NCI-H2029 (cell line): ENCODE measurements at regions not wholly inside any gene's neighbourhood (a gene's known extent, or its start where the extent isn't known, plus 50 kb on each side); places are given as distances from the start of the nearest gene placed in this dataset.

Experiments used
- DNase-seq: peaks from one replicate; lab custom pipeline; 2025; lab: John Stamatoyannopoulos, UW

DNA sequence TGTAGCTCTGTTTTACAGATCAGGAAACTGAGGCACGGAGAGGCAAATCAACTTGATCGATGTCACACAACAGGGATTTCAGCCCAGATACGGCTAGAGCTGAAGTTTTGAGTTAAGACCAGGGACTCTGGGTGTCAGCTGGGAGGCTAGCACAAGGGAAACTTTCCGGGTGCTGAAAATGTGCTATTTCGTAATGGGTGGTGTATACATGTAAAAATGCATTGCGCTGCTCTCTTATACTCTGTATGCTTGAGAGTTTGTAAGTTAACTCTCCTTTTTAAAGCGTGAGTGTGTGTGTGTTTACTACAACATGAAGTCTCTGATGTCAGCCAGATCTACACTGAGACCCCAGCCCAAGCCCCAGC, 227.6 kb downstream of the MN1 start:
- no peak for DNase-seq

- no peak for DNase-seq
These were observed 226.9 kb downstream of the MN1 start for GRCh38 chr22:27574651-27575050.

DNA sequence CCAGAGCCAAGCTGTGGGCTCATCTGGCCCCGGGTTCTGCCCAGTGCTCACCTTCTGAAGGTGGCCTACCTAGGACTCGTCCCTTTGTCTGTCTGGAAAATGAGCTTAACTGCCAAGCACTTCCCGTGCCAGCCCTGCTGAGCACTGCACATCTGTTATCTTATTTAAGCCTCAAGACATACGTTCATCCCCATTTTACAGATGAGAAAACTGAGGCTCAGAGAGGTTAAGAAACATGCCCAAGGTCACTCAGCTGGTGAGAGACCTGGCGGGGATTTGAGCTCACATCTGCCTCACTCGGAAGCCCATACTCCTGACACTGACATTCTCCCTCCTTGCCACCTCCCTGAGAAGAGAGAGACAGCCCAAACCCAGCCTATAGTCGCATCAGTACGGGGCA, 226.2 kb downstream of the MN1 start:
- no peak for DNase-seq

DNA sequence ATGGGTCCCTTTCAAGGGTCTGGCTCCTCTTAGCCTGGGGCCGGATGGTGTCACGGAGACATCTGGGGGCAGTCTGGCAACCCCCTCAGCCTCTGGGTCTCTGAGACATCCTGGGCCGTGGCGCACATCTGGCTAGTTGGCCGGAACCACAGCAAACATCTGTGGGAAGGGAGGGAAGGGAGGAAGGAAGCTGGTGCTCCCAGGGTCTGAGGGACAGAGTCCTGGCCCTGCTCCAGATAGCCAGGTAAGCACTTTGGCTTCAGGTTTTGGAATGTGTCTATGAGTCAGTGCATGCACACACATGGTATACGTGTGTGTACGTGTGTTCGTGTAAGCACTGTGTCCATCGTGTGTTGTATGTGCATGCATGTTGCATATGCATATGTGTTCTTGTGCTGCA, 225.1 kb downstream of the MN1 start:
- no peak for DNase-seq

DNA sequence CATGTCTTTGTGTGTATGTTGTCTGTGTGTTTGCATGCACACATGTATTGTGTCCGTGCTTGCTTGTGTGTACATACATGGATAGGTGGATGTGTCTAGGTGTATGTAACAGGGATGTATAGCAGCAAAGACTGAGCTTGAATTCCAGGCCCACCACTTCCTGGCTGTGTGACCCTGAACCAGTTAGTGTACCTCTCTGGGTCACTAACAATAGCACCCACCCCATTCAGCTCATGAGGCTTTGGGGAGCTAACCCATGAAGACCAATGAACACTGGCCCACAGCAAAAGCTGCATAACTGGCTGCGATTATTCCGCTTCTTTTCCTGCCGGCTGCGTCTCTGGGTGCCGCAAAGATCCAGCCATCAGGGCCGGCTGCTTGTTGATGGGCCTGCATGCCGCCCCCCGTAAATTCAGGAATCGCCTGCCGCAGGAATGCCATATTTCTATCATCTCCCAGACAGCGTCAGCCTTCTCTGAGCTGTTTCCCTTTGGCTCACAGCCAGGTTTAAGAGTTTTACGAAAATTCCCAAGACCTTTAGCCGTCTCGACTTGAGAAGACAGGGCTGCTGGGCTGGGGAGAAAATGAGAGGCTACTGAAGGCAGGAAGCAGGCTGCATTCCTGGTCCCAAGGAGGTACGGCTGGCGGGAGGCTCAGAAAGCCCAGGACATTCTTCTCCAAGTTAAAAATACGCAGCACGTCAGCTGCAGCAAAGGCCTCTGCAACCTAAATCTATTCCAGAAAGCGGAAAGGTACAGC, 224.6 kb downstream of the MN1 start:
- DNase-seq = no peak

DNA sequence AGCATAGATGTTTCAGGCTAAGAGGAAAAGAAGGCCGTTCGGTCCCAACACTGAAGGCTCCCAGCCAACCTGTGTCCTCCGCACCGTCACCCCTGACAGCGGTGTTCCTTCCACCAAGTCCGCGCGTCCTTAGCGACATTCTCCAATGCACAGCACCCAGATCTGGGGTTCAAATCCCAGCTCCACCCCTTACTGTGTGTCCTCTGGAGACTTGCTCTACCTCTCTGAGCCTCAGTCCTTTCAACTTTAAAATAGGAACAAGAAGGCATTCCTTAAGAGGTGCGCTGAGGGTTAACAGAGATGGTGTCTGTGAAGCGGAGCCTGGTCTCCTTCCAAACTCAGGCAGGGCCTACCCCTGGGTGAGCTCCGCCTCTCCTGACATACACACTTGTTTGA, 224.0 kb downstream of the MN1 start:
- DNase-seq = no peak

- no peak for DNase-seq
These were observed 222.5 kb downstream of the MN1 start for GRCh38 chr22:27578937-27579617.

DNA sequence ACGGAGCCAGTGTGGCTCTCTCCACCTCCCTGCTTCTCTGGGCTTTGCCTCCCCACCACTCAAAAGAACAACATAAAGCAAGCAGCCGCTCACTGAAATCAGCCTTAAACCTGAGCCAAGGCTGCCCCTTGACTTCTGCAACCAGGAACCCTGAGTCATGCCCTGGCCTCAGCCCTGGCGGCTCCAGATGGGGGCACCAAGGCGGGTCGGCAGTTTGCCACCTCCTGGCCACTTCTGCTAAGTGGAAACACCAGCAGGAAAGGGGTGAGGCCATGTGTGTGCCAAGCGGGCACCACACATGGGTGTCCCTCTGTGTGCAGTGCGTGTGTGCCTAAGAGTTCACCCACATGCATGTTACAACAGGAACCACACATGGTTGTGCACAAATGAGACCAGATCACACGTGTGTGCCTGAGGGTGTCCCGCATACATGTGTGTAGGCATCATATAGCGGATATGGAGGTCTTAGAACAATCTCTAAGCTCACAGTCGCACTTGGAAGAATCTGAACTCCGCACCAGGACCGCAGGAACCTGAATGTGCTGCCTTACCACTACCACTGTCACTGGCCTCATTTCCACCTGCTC, 221.2 kb downstream of the MN1 start:
- no peak for DNase-seq

- no peak for DNase-seq
These were observed 220.3 kb downstream of the MN1 start for GRCh38 chr22:27581236-27581635.

DNA sequence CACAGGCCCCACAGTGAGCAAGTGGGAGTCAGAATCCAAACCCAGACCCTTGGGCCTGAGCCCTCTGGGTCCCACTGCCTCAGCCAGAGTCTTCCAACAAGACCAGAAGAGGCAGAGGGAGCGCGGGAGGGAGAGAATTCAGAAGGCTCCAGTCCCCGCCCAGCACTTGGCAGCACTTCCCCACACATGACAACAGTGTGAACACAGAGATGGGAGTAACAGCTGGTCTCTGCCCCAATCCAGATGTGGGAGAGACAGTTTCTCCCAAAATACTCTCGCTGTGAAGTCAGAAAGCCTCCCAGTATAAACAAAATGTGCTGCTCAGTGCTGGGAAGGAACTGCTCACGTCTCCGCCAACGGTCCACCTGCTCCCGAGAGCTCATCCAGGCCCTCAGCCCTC, 219.9 kb downstream of the MN1 start:
- no peak for DNase-seq

DNA sequence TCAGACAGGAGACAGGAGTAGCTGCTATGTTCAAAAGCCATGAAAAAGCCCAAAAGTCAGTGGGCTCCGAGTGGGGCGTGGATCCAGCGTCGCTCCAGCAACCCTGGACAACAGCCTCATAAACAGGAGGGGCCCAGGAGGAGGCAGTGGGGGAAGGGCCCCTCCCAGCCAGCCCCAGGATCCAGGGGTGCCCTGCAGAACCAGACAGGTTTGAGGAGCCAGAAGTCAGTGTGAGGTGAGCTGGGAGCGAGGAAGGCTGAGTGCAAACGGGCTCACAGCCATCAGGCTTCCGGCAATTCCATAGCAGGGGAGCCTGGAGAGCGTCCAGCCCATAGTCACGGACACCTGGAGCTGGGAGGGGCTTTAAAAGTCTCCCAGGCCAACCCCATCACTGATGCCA, 217.7 kb downstream of the MN1 start:
- peak; percentile 17 for DNase-seq

DNA sequence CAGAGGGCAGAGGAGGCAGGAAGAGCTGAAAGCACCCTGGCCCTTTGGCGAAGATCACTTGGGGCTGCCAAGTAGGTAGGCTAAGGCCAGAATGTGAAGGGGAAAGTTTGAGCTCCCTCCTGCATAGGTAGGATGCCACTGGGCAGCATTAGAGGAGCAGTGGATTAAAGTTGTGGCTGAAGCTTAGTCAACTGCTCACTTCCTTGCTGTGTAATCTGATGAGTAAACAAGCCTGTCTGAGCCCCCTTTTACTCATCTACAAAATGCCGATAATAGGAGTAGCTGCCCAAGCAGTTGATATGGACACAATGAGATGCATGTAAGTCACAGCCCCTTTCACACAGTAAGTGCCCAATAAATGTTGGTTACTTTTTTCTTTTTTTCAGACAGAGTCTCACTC, 216.4 kb downstream of the MN1 start:
- DNase-seq = no peak

DNA sequence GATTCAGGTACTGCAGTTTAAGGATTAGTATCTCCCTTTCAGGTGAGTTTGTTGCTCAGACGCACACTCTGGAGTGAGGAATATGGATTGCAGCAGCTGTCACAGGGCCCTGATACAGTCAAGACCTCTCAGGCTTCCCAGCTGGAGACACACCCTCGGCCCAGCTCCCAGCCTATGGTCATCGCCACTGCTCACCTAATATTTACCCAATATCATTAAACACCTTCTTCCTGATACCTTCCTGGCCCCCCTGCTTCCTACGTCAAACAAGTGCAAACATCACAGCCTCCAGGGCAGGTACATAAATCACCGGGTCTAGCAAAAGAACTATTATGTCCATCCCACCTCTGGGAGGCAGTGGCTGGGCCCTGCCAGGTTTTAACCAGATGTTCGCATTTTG, 213.3 kb downstream of the MN1 start:
- DNase-seq = no peak

GRCh38 chr22:27588915-27589314, 212.6 kb downstream of the MN1 start:
- no peak for DNase-seq

- DNase-seq = no peak
These were observed 210.5 kb downstream of the MN1 start for GRCh38 chr22:27591060-27591459.

DNA sequence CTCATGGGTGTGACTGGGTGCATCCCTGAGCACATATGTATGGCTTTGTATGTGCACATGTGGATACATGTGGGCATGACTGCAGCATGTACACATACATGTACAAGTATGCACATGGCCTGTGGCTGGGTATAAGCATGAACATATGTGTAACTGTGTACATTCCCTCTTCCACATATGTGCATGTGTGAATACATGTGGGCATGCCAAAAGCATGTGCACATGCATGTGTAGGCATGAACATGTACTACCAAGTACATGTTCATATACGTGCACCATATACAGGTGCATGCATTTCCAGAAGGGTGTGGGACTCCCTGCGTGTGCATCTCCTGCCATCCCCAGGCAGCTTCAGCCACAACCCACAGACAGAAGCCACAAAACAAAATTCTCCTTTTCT, 208.2 kb downstream of the MN1 start:
- DNase-seq = no peak

- DNase-seq = no peak
These were observed 207.5 kb downstream of the MN1 start for GRCh38 chr22:27594020-27594419.

DNA sequence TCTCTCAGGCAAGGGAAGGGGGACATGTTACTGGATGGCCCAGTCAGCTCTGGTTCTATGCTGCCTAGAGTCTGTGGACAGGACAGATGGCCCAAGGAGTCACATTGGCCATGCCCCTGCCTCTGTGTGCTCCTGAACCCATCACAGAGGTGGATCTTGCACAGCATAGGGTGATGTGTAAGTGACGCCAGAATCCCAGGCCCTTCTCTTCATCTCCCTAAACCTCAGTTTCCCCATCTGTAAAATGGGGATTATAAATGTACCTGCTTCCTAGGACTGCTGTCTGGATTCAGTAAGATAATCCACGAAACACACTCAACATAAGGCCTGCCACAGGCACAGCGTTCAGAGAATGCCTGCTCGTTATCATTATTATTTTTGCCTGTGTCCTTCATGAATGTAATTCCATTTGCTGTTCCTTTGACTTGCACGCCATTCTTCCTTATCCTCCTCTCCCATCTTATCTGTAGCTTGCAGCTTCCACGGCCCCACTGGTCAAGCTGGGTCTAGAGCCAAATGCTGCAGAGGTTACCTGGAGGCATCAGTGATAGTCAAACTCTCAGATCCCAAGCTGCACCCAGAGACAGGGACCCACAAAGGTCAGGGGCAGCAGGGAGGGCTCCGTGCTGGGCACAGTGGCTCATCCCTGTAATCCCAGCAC, 207.0 kb downstream of the MN1 start:
- DNase-seq = no peak

- DNase-seq = no peak
These were observed 205.3 kb downstream of the MN1 start for GRCh38 chr22:27596133-27596870.

- peak; percentile 24 for DNase-seq
These were observed 203.7 kb downstream of the MN1 start for GRCh38 chr22:27597703-27598444.

GRCh38 chr22:27598792-27599191, 202.8 kb downstream of the MN1 start:
- no peak for DNase-seq

DNA sequence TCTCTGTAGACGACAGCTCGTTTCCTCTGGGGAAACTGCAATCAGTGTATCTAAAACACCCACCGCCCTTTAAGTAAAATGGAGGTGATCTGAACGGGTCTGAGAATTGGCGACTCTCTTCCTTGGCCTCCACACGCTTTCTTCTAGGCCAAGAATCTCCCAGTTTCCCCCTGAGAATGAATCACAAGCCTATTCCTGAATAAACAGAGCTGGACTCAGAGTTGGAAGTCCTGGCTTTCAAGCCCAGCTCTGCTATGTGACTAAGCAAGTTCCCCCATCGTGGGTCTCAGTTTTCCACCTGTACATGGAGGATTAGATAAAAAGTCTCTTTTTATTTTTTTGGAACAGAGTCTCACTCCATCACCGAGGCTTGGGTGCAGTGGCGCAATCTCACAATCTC, 200.4 kb downstream of the MN1 start:
- DNase-seq = no peak
